Glutamatergic neuron (in vitro differentiated cells): ENCODE measurements at regions not wholly inside any gene's neighbourhood (a gene's known extent, or its start where the extent isn't known, plus 50 kb on each side); places are given as distances from the start of the nearest gene placed in this dataset.
"Not testable (repeated sequence)": the region's sequence is repeated elsewhere in the genome, so short reads cannot be mapped to it uniquely, and the experiment has no call there.

Experiments
- DNase-seq: peaks from one replicate; pipeline ENCODE4 v3.0.0; 2022
- H3K27ac Mint-ChIP-seq: one replicate; pipeline ENCODE4 v1.8.0; 2020; ENCODE audit warnings: mild to moderate bottlenecking, mixed read lengths, inconsistent platforms; ENCODE audit not compliant: unreplicated experiment
- H3K27me3 Mint-ChIP-seq: one replicate; pipeline ENCODE4 v1.8.0; 2020; ENCODE audit warnings: mild to moderate bottlenecking, moderate library complexity, mixed read lengths, inconsistent platforms; ENCODE audit not compliant: unreplicated experiment
- H3K36me3 Mint-ChIP-seq: one replicate; pipeline ENCODE4 v1.8.0; 2020; ENCODE audit warnings: mild to moderate bottlenecking, mixed read lengths, inconsistent platforms; ENCODE audit not compliant: unreplicated experiment
- H3K4me1 Mint-ChIP-seq: one replicate; pipeline ENCODE4 v1.8.0; 2020; ENCODE audit warnings: mild to moderate bottlenecking, low read depth, mixed read lengths, inconsistent platforms; ENCODE audit not compliant: unreplicated experiment
- H3K4me3 Mint-ChIP-seq: one replicate; pipeline ENCODE4 v1.8.0; 2020; ENCODE audit warnings: mild to moderate bottlenecking, mixed read lengths, inconsistent platforms; ENCODE audit not compliant: unreplicated experiment
- H3K9me3 Mint-ChIP-seq: one replicate; pipeline ENCODE4 v1.8.0; 2020; ENCODE audit warnings: mild to moderate bottlenecking, moderate library complexity, mixed read lengths, inconsistent platforms; ENCODE audit not compliant: unreplicated experiment
- TF ChIP-seq, protein P1 (sequence below): fragments of 200-600 bp; sonication (generic); IDR thresholded peaks from one replicate; pipeline ENCODE4 v1.5.0; 2021; ENCODE audit not compliant: partially characterized antibody, unreplicated experiment

DNA sequence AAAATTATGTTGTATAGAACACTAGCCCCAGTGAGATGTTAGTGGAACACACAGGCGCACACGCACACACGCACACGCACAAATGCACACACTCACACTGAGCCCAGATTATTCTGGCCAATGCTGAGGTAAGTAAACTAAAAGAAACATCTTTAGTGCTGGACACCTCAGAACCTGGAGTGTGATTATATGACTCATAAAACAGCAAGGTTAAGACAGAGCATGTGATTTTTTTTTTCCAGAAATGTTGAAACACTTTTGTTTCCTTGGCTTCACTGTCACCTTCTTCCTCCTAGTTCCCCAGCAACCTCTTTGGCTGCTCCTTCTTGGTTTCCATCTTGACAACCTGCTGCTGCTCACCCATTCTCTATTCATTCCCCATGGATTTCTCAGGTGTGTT is 141.0 kb upstream of the ALG10B start:
- Mint-ChIP-seq H3K4me3 (no peak overlapping the region), H3K9me3 (peaks cover 12% of the 10 kb centered on the region), H3K27me3 (no peaks in the 10 kb centered on the region), H3K36me3 (no peaks in the 10 kb centered on the region), H3K4me1 (no peaks in the 10 kb centered on the region), H3K27ac (no peak overlapping the region)
- DNase-seq, result no peak
- TF ChIP-seq, protein P1, sequence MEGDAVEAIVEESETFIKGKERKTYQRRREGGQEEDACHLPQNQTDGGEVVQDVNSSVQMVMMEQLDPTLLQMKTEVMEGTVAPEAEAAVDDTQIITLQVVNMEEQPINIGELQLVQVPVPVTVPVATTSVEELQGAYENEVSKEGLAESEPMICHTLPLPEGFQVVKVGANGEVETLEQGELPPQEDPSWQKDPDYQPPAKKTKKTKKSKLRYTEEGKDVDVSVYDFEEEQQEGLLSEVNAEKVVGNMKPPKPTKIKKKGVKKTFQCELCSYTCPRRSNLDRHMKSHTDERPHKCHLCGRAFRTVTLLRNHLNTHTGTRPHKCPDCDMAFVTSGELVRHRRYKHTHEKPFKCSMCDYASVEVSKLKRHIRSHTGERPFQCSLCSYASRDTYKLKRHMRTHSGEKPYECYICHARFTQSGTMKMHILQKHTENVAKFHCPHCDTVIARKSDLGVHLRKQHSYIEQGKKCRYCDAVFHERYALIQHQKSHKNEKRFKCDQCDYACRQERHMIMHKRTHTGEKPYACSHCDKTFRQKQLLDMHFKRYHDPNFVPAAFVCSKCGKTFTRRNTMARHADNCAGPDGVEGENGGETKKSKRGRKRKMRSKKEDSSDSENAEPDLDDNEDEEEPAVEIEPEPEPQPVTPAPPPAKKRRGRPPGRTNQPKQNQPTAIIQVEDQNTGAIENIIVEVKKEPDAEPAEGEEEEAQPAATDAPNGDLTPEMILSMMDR, result no peak

DNA sequence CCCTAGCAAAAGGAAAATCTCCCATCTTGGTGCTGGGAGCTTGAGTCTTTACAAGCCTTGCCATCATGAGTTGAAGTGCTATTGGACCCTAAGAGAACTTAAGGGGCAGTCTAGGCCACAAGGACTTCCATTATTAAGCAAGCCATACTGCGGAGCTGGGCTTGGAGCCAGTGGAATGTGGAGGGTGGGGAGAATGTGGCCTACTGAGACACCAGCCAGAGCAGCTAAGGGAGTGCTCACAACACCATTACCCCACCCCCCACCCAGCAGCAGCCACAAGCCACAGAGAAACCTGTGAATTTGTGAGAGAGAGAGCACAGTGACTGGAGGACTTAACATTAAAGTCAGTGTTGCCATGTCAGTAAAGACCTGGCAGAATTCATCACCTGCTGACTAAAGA is 133.0 kb upstream of the ALG10B start:
- not testable (repeated sequence) for H3K36me3 Mint-ChIP-seq, H3K4me3 Mint-ChIP-seq, H3K9me3 Mint-ChIP-seq, DNase-seq, H3K4me1 Mint-ChIP-seq, H3K27ac Mint-ChIP-seq, H3K27me3 Mint-ChIP-seq

DNA sequence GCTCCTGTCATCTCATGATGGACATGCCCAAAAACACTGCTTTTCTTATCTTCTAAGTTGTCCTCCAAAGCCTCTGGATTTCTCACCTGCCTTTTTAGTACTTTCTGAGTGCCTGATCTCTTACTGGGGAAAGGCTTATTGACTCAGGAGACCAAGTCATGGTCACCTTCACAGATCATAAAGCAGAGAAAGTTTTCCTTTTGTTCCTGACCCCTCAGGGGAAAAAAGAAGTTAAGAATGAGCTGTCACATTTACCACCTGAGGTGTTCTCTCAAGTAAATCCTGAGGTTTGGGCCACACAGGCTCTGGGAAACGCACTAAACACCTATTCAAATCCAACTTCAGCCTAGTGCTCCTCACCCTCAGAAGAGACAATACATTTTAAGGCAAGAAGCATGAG is 119.3 kb upstream of the ALG10B start:
- not testable (repeated sequence) for H3K4me1 Mint-ChIP-seq, H3K36me3 Mint-ChIP-seq, H3K27me3 Mint-ChIP-seq, H3K4me3 Mint-ChIP-seq, H3K27ac Mint-ChIP-seq, DNase-seq
- H3K9me3 Mint-ChIP-seq, result peaks cover 14% of the 10 kb centered on the region

- Mint-ChIP-seq H3K36me3 (no peaks in the 10 kb centered on the region), H3K4me1 (no peaks in the 10 kb centered on the region), H3K9me3 (peaks cover 21% of the 10 kb centered on the region), H3K27ac (no peak overlapping the region), H3K27me3 (peaks cover 1% of the 10 kb centered on the region), H3K4me3 (no peak overlapping the region)
- DNase-seq, result no peak
- TF ChIP-seq, protein P1, result no peak
These were observed 114.9 kb upstream of the ALG10B start for GRCh38 chr12:38201461-38202276.

- TF ChIP-seq, protein P1, result no peak
- Mint-ChIP-seq H3K27ac (no peak overlapping the region), H3K4me3 (no peak overlapping the region), H3K4me1 (no peaks in the 10 kb centered on the region), H3K27me3 (no peaks in the 10 kb centered on the region), H3K36me3 (no peaks in the 10 kb centered on the region), H3K9me3 (peaks cover 25% of the 10 kb centered on the region)
- no peak for DNase-seq
These were observed 111.7 kb upstream of the ALG10B start for GRCh38 chr12:38204831-38205230.

GRCh38 chr12:38222011-38222410 is 94.6 kb upstream of the ALG10B start:
- Mint-ChIP-seq H3K4me1 (no peaks in the 10 kb centered on the region), H3K27me3 (no peaks in the 10 kb centered on the region), H3K9me3 (peaks cover 13% of the 10 kb centered on the region), H3K4me3 (no peak overlapping the region), H3K36me3 (peaks cover 3% of the 10 kb centered on the region), H3K27ac (no peak overlapping the region)
- TF ChIP-seq, protein P1, result no peak
- DNase-seq, result no peak

DNA sequence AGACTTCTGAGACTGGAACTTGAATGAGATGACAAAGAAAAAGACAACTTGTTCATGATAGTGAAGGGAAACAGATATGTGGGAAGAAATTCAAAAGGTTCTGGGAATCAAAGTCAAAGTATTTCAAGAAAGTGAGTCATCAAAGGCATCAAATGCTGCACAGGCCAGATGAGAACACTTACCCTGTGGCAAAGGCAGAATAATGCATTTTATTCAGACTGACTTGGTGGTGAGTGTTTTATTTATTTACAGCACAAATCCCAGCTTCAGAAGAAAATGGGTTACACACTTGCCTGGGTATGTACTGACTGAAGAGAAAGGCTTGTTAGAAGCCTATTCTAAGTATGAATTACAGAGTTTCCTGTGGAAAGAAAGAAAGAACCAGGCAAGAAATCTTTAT is 78.2 kb upstream of the ALG10B start:
- H3K4me1 Mint-ChIP-seq, DNase-seq: not testable (repeated sequence)

More for the DNA sequence above, 78.2 kb upstream of the ALG10B start:
- H3K9me3 Mint-ChIP-seq, H3K36me3 Mint-ChIP-seq, H3K4me3 Mint-ChIP-seq, H3K27ac Mint-ChIP-seq, H3K27me3 Mint-ChIP-seq: not testable (repeated sequence)
